Lower leg skin (tissue), 4 donors: ENCODE measurements at regions not wholly inside any gene's neighbourhood (a gene's known extent, or its start where the extent isn't known, plus 50 kb on each side); places are given as distances from the start of the nearest gene placed in this dataset.

Experiments
- DNase-seq, 2 donors: peaks; one replicate each; pipeline ENCODE4 v3.0.0-alpha.2; 2019; ENCODE audit warnings: low spot score in 2 of 2
- H3K4me3 ChIP-seq: fragments of 200-600 bp; sonication (generic); 2 replicates; pipeline ENCODE4 v1.5.1; 2017; ENCODE audit warnings: mild to moderate bottlenecking, low read depth; ENCODE audit not compliant: poor library complexity, severe bottlenecking
- CTCF ChIP-seq, 3 donors: fragments of 450-650 bp; IDR thresholded peaks; one replicate each; pipeline ENCODE4 v1.5.1; 2016; ENCODE audit warnings: antibody characterized with exemption in 3 of 3, mild to moderate bottlenecking in 3 of 3, moderate library complexity in 2 of 3
- POLR2A ChIP-seq, 2 donors: fragments of 450-650 bp; IDR thresholded peaks; one replicate each; pipeline ENCODE4 v1.6.1; 2016 to 2017; ENCODE audit warnings: antibody characterized with exemption in 2 of 2, mild to moderate bottlenecking in 1 of 2, moderate library complexity in 1 of 2
- WGBS, 2 donors: methylation state at CpG; one replicate each; pipeline ENCODE4 v1.1.5; 2018; 5-methylcytosine and 5-hydroxymethylcytosine counted together
- intact Hi-C: fragments of 100-400 bp; cut with DNase I; formaldehyde crosslinking; loops from one replicate; pipeline ENCODE4 v1.15.0; 2023; ENCODE audit warnings: low total_unique reads

- H3K4me3 ChIP-seq: no peak overlapping the region
- TF ChIP-seq POLR2A (IDR thresholded peaks at IDR 0.05): no peak
- TF ChIP-seq CTCF (IDR thresholded peaks at IDR 0.05): no peak
- WGBS, 2 donors: 38 to 41% methylated on average over 2 of the region's 2 CpGs
- DNase-seq: no peak
- intact Hi-C loops: no loop called here
Measured at GRCh38 chr13:78897200-78897599, 238.2 kb upstream of the OBI1 start.

GRCh38 chr13:78884571-78884970 is 225.6 kb upstream of the OBI1 start:
- TF ChIP-seq CTCF (IDR thresholded peaks at IDR 0.05) (no peak), POLR2A (IDR thresholded peaks at IDR 0.05) (no peak)
- intact Hi-C loops: no loop called here
- DNase-seq: no peak
- no peak overlapping the region for H3K4me3 ChIP-seq

GRCh38 chr13:78881751-78882150 is 222.8 kb upstream of the OBI1 start:
- TF ChIP-seq CTCF (IDR thresholded peaks at IDR 0.05) (no peak), POLR2A (IDR thresholded peaks at IDR 0.05) (no peak)
- no peak overlapping the region for H3K4me3 ChIP-seq
- intact Hi-C loops: no loop called here
- no peak for DNase-seq

GRCh38 chr13:78881054-78881453 is 222.1 kb upstream of the OBI1 start:
- intact Hi-C loops: no loop called here
- no peak overlapping the region for H3K4me3 ChIP-seq
- TF ChIP-seq POLR2A (IDR thresholded peaks at IDR 0.05) (no peak), CTCF (IDR thresholded peaks at IDR 0.05) (no peak)
- no peak for DNase-seq
- WGBS, 2 donors: 60 to 69% methylated on average over 3 of the region's 3 CpGs

- no peak for TF ChIP-seq POLR2A (IDR thresholded peaks at IDR 0.05)
- no peak for TF ChIP-seq CTCF (IDR thresholded peaks at IDR 0.05)
- H3K4me3 ChIP-seq: no peak overlapping the region
- 40% methylated on average over 1 of the region's 1 CpG; no CpG with 5 or more reads in 1 of the 2 donors for WGBS, 2 donors
- DNase-seq: no peak
- intact Hi-C loops: no loop called here
Measured at GRCh38 chr13:78876915-78877549, 218.1 kb upstream of the OBI1 start.
